ENCODE measurements at regions not wholly inside any gene's neighbourhood (a gene's known extent, or its start where the extent isn't known, plus 50 kb on each side); places are given as distances from the start of the nearest gene placed in this dataset.

- peaks cover 22% of the 10 kb centered on the region; the same call in 1 of the 2 replicates for H3K4me1 ChIP-seq (ENCODE audit: insufficient read depth, low read length)
- H3K9me3 ChIP-seq (ENCODE audit: insufficient read depth, low read depth, low read length) = no peaks in the 10 kb centered on the region
- H3K27ac ChIP-seq (ENCODE audit: low read length) = no peak overlapping the region
- H3K27me3 ChIP-seq (ENCODE audit: insufficient read depth, low read length) = no peaks in the 10 kb centered on the region
- no peak overlapping the region for H3K4me3 ChIP-seq (ENCODE audit: low read length)
- H3K9ac ChIP-seq (ENCODE audit: low read depth, low read length) = no peak overlapping the region
- no peaks in the 10 kb centered on the region for H3K36me3 ChIP-seq (ENCODE audit: insufficient read depth, low read depth, low read length)
These were observed 454.6 kb upstream of the TRIB2 start for GRCh38 chr2:12261986-12262680.

DNA sequence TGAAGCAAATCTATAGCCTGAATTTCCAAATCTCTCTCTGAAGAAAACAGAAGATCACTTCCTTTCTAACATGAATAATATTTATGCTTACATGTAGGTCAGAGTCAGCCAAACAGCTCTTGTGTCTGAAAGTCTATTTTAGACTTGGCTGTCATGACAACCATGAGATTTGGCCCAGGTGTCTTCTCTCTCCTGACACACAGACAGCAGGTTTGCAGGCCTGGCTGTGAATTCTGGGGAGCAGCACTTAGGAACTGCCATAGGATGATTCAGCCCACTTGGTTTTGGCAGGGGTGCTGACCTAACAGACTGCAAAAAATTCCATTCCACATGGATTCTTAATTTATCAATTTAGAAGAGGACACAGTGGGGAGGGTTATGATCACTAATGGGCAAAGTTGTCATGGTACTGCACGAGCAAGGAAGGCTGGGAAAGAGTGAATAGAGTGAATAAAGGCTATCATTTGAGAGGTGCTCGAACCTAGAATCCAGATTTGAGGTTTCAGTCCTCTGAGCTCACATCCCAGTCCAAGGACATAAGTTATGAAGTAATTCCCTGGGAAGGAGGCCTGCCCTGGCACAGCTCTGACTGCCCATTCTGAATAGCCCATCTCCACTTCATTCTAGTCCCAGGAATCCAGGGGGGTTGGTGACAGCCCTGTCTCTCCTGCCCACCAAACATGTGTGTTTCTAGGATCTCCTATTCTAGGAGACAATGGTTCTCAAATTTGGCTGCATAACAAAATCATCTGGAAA lies 453.9 kb upstream of the TRIB2 start:
- H3K4me3 ChIP-seq (ENCODE audit: low read length) = no peak overlapping the region
- no peaks in the 10 kb centered on the region for H3K27me3 ChIP-seq (ENCODE audit: insufficient read depth, low read length)
- no peak overlapping the region for H3K27ac ChIP-seq (ENCODE audit: low read length)
- no peak overlapping the region for H3K9ac ChIP-seq (ENCODE audit: low read depth, low read length)
- no peaks in the 10 kb centered on the region for H3K36me3 ChIP-seq (ENCODE audit: insufficient read depth, low read depth, low read length)
- H3K4me1 ChIP-seq (ENCODE audit: insufficient read depth, low read length) = peaks cover 22% of the 10 kb centered on the region; the same call in 1 of the 2 replicates
- H3K9me3 ChIP-seq (ENCODE audit: insufficient read depth, low read depth, low read length) = no peaks in the 10 kb centered on the region

DNA sequence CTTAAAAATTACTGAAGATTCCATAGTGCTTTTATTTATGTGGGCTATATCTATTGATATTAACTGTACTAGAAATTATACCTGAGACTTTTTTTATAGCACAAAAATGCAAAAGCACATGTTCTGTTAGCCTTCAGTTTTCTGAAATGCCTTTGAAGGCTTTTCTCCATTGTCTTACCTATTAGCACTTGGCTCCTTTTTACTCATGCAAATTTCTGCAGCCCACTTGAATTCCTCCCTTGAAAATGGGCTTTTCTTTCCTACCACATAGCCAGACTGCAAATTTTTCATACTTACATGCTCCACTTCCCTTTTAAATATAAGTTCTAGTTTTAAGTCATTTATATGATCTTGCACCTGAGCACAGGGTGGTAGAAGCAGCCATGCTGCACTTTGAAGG lies 453.0 kb upstream of the TRIB2 start:
- H3K27ac ChIP-seq (ENCODE audit: low read length) = peak overlapping the region; percentile 9
- H3K9ac ChIP-seq (ENCODE audit: low read depth, low read length) = no peak overlapping the region

DNA sequence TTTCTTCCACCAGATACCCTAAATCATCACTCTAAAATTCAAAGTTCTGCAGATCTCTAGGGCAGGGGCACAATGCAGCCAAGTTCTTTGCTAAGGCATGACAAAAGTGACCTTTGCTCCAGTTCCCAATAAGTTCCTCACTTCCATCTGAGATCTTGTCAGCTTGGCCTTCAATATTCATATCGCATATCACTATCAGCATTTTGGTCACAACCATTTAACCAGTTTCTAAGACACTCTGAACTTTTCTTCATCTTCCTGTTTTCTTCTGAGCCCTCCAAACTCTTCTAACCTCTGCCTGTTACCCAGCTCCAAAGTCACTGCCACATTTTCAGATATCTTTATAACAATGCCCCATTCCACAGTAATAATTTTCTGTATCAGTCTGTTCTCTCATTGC lies 452.6 kb upstream of the TRIB2 start:
- Histone ChIP-seq H3K4me3 (ENCODE audit: low read length) (peak overlapping the region; percentile 15), H3K36me3 (ENCODE audit: insufficient read depth, low read depth, low read length) (no peaks in the 10 kb centered on the region), H3K27ac (ENCODE audit: low read length) (peak overlapping the region; percentile 9), H3K9ac (ENCODE audit: low read depth, low read length) (no peak overlapping the region), H3K9me3 (ENCODE audit: insufficient read depth, low read depth, low read length) (no peaks in the 10 kb centered on the region), H3K4me1 (ENCODE audit: insufficient read depth, low read length) (peaks cover 22% of the 10 kb centered on the region; the same call in 1 of the 2 replicates), H3K27me3 (ENCODE audit: insufficient read depth, low read length) (no peaks in the 10 kb centered on the region)

More for the DNA sequence above, 453.0 kb upstream of the TRIB2 start:
- peak overlapping the region; percentile 15; the same call in 1 of the 2 replicates for H3K4me3 ChIP-seq (ENCODE audit: low read length)
- no peaks in the 10 kb centered on the region for H3K36me3 ChIP-seq (ENCODE audit: insufficient read depth, low read depth, low read length)
- peaks cover 22% of the 10 kb centered on the region; the same call in 1 of the 2 replicates for H3K4me1 ChIP-seq (ENCODE audit: insufficient read depth, low read length)
- no peaks in the 10 kb centered on the region for H3K27me3 ChIP-seq (ENCODE audit: insufficient read depth, low read length)
- H3K9me3 ChIP-seq (ENCODE audit: insufficient read depth, low read depth, low read length) = no peaks in the 10 kb centered on the region

DNA sequence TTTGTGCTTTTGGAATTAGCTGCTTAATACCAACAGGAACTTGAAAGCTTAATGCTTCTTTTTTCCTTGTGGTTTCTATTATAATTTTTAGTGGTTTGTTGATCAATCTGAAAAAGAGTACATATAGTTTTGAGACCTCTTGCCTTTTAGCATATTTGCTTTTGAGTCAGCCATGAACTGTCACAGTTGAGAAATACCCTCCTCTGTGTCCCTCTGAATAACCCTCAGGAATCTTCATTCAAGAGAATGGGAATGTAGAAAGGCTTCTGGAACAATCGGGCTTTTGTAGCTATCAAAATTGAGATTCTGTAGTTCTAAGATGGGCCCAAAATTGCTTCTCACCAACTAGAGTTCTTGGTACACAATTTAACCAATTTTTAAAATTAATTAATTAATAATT lies 451.1 kb upstream of the TRIB2 start:
- no peaks in the 10 kb centered on the region for H3K27me3 ChIP-seq (ENCODE audit: insufficient read depth, low read length)
- no peak overlapping the region for H3K27ac ChIP-seq (ENCODE audit: low read length)
- H3K9ac ChIP-seq (ENCODE audit: low read depth, low read length) = no peak overlapping the region
- H3K36me3 ChIP-seq (ENCODE audit: insufficient read depth, low read depth, low read length) = no peaks in the 10 kb centered on the region
- peaks cover 22% of the 10 kb centered on the region; the same call in 1 of the 2 replicates for H3K4me1 ChIP-seq (ENCODE audit: insufficient read depth, low read length)
- no peaks in the 10 kb centered on the region for H3K9me3 ChIP-seq (ENCODE audit: insufficient read depth, low read depth, low read length)
- no peak overlapping the region for H3K4me3 ChIP-seq (ENCODE audit: low read length)

GRCh38 chr2:12267042-12267441 lies 449.7 kb upstream of the TRIB2 start:
- Histone ChIP-seq H3K9ac (ENCODE audit: low read depth, low read length) (no peak overlapping the region), H3K9me3 (ENCODE audit: insufficient read depth, low read depth, low read length) (no peaks in the 10 kb centered on the region), H3K27me3 (ENCODE audit: insufficient read depth, low read length) (no peaks in the 10 kb centered on the region), H3K27ac (ENCODE audit: low read length) (no peak overlapping the region), H3K4me3 (ENCODE audit: low read length) (no peak overlapping the region), H3K36me3 (ENCODE audit: insufficient read depth, low read depth, low read length) (no peaks in the 10 kb centered on the region), H3K4me1 (ENCODE audit: insufficient read depth, low read length) (peaks cover 18% of the 10 kb centered on the region; the same call in 1 of the 2 replicates)

DNA sequence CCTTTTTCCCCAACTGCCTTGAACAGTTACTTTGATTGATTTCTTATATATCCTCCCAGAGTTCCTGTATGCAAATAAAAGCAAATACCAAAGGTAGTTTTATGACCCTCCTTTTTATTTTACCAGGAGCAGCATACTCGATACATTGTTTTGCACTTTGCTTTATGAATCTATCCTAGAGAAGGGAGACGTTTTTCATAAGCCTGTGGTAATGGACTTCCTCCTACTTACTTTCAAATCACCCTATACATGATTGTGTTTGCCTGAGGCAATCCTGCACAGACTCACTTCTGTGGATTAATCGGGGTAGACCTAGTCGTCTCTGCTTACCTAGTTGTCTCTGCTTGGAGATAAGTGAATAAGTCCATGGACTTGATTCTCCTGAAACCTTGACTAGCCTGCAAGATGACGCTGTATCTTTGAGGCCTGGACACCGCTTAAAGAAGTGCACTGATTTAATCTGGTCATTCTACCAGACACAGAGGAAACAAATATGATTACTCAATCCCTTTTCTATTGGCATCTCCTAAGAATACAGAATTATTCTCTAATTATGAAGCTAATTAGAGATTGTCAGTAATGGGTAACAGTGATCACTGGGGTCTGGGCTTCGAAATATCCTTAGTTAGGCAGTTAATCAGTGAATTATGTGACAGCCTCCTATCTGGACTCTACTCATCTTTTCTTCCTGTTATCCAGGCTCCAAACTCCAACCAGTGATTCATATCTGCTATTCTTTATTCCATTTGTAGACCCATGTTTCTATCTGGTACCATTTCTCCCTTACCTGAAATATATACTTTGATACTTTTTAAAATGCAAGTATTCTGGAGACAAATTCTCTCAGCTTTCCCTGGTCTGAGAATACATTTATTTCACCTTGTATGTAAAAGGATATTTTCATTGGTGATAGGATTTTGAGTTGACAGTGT lies 447.4 kb upstream of the TRIB2 start:
- Histone ChIP-seq H3K36me3 (ENCODE audit: insufficient read depth, low read depth, low read length) (no peaks in the 10 kb centered on the region), H3K4me3 (ENCODE audit: low read length) (no peak overlapping the region), H3K4me1 (ENCODE audit: insufficient read depth, low read length) (peaks cover 2% of the 10 kb centered on the region; the same call in 1 of the 2 replicates), H3K27me3 (ENCODE audit: insufficient read depth, low read length) (no peaks in the 10 kb centered on the region), H3K9ac (ENCODE audit: low read depth, low read length) (no peak overlapping the region), H3K9me3 (ENCODE audit: insufficient read depth, low read depth, low read length) (no peaks in the 10 kb centered on the region), H3K27ac (ENCODE audit: low read length) (no peak overlapping the region)

- H3K36me3 ChIP-seq (ENCODE audit: insufficient read depth, low read depth, low read length) = no peaks in the 10 kb centered on the region
- H3K9ac ChIP-seq (ENCODE audit: low read depth, low read length) = no peak overlapping the region
These were observed 445.7 kb upstream of the TRIB2 start for GRCh38 chr2:12270876-12271588.

GRCh38 chr2:12271589-12271984 lies 445.1 kb upstream of the TRIB2 start:
- Histone ChIP-seq H3K9ac (ENCODE audit: low read depth, low read length) (no peak overlapping the region), H3K4me3 (ENCODE audit: low read length) (no peak overlapping the region), H3K36me3 (ENCODE audit: insufficient read depth, low read depth, low read length) (no peaks in the 10 kb centered on the region), H3K4me1 (ENCODE audit: insufficient read depth, low read length) (no peaks in the 10 kb centered on the region), H3K27ac (ENCODE audit: low read length) (no peak overlapping the region), H3K9me3 (ENCODE audit: insufficient read depth, low read depth, low read length) (no peaks in the 10 kb centered on the region), H3K27me3 (ENCODE audit: insufficient read depth, low read length) (no peaks in the 10 kb centered on the region)

More at GRCh38 chr2:12270876-12271588, 445.7 kb upstream of the TRIB2 start:
- H3K27me3 ChIP-seq (ENCODE audit: insufficient read depth, low read length) = no peaks in the 10 kb centered on the region
- H3K4me3 ChIP-seq (ENCODE audit: low read length) = no peak overlapping the region
- H3K9me3 ChIP-seq (ENCODE audit: insufficient read depth, low read depth, low read length) = no peaks in the 10 kb centered on the region
- no peaks in the 10 kb centered on the region for H3K4me1 ChIP-seq (ENCODE audit: insufficient read depth, low read length)
- H3K27ac ChIP-seq (ENCODE audit: low read length) = no peak overlapping the region

DNA sequence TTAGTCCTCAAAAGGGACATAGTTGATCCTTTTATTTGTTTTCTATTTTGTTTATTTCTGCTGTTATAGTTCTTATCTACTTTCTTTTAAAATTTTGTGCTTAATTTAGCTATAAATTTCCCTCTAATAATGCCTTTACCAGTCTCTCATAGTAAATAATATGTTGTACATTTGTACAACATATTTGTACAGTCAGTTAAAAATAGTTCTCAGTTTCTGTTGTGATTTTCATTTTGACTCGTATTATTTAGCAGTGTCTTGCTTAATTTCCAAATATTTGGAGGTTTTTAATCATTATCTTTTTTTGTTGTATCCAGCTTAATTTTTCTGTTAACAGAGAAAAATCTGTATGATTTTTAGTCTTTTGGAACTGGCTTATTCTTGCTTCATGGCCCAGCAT lies 443.6 kb upstream of the TRIB2 start:
- Histone ChIP-seq H3K4me1 (ENCODE audit: insufficient read depth, low read length) (peaks cover 6% of the 10 kb centered on the region; the same call in 1 of the 2 replicates), H3K9ac (ENCODE audit: low read depth, low read length) (no peak overlapping the region), H3K27me3 (ENCODE audit: insufficient read depth, low read length) (no peaks in the 10 kb centered on the region), H3K36me3 (ENCODE audit: insufficient read depth, low read depth, low read length) (no peaks in the 10 kb centered on the region), H3K4me3 (ENCODE audit: low read length) (no peak overlapping the region), H3K9me3 (ENCODE audit: insufficient read depth, low read depth, low read length) (no peaks in the 10 kb centered on the region), H3K27ac (ENCODE audit: low read length) (no peak overlapping the region)

GRCh38 chr2:12274591-12274990 lies 442.1 kb upstream of the TRIB2 start:
- peaks cover 6% of the 10 kb centered on the region; the same call in 1 of the 2 replicates for H3K4me1 ChIP-seq (ENCODE audit: insufficient read depth, low read length)
- H3K27me3 ChIP-seq (ENCODE audit: insufficient read depth, low read length) = no peaks in the 10 kb centered on the region
- H3K9me3 ChIP-seq (ENCODE audit: insufficient read depth, low read depth, low read length) = no peaks in the 10 kb centered on the region
- no peak overlapping the region for H3K4me3 ChIP-seq (ENCODE audit: low read length)
- no peaks in the 10 kb centered on the region for H3K36me3 ChIP-seq (ENCODE audit: insufficient read depth, low read depth, low read length)
- H3K9ac ChIP-seq (ENCODE audit: low read depth, low read length) = no peak overlapping the region
- no peak overlapping the region for H3K27ac ChIP-seq (ENCODE audit: low read length)
